ENCODE measurements at regions not wholly inside any gene's neighbourhood (a gene's known extent, or its start where the extent isn't known, plus 50 kb on each side); places are given as distances from the start of the nearest gene placed in this dataset.

- DNase-seq = no peak
Observed at GRCh38 chr7:19437446-19437845, 271.4 kb downstream of the POLR1F start.

GRCh38 chr7:19427944-19428343, 280.9 kb downstream of the POLR1F start:
- no peak for DNase-seq

DNA sequence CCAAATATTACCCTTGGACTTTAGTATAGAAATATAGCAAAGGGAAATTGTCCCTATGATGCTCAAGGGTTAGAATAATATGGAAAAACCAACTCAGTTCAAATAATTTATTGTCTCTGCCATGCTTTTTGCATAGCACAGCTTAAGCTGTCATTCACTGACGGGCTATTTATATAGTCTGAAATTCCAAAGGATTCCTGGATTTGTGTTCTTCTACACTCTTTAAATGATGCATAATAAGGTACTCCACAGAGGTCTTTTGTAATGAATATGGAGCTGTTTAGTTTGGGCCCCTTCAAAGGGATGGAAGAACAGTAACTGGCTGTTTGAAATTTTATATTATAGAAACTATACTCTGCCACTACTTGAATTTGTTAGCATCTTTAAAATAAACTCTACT, 276.6 kb upstream of the FERD3L start:
- DNase-seq = no peak

DNA sequence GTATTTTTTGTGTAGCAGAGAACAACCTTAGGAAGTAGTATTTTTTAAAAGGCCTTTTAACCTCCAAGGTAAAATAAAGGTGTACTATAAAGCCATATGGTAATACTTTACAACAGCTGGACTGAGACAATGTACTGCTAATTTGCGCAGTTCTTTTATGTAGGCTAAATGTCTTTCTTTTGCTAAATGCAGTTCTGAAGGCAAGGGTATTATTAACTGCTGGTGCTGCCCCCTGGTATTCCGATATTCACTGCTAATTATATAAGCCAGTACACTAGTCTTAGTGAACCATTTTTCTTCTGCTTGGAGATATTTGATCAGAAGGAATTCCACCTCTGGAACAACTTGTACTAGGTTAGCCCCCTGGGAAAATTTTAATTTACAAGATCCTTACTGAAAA, 272.0 kb upstream of the FERD3L start:
- no peak for DNase-seq

GRCh38 chr7:19415123-19415522, 269.9 kb upstream of the FERD3L start:
- DNase-seq = no peak

- DNase-seq = no peak
Observed at GRCh38 chr7:19413443-19413965, 268.3 kb upstream of the FERD3L start.

GRCh38 chr7:19410691-19411090, 265.5 kb upstream of the FERD3L start:
- DNase-seq = no peak

- peak; percentile 45 for DNase-seq
Observed at GRCh38 chr7:19410106-19410505, 264.9 kb upstream of the FERD3L start.

GRCh38 chr7:19408706-19409220, 263.5 kb upstream of the FERD3L start:
- DNase-seq = no peak

DNA sequence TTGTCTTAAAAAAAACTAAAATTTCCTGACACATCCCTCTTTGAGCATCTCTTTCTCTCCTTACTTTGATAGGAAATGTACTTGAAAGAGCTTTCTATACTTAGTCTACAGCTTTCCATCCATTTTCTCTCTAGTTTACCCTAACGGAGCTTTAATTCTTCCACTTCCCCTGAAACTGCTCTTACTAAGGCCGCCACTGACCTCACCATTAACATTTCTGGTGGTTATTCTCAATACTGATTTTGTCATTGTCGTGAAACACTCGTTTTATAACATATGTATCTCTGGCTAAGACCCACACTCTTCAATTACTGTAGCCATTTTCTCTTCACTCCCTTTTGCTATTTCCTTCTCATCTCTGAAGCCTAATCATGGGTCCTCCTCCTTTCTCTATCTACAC, 262.0 kb upstream of the FERD3L start:
- no peak for DNase-seq

- no peak for DNase-seq
Observed at GRCh38 chr7:19405541-19405940, 260.3 kb upstream of the FERD3L start.

GRCh38 chr7:19404912-19405329, 259.7 kb upstream of the FERD3L start:
- DNase-seq = no peak

DNA sequence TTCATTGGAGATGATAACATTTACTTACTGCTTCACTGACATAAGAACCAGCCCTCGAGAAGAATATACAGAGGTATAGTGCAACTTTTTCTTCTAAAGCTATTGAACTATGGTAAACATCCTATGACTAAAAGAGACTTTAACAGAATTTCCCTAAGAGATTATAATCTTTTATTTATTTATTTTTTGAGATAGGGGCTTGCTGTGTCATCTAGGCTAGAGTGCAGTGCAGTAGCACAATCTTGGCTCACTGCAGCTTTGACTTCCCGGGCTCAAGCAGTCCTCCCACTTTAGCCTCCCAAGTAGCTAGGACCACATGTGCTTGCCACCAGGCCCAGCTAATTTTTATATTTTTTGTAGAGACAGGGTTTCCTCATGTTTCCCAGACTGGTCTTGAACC, 258.5 kb upstream of the FERD3L start:
- DNase-seq = no peak

DNA sequence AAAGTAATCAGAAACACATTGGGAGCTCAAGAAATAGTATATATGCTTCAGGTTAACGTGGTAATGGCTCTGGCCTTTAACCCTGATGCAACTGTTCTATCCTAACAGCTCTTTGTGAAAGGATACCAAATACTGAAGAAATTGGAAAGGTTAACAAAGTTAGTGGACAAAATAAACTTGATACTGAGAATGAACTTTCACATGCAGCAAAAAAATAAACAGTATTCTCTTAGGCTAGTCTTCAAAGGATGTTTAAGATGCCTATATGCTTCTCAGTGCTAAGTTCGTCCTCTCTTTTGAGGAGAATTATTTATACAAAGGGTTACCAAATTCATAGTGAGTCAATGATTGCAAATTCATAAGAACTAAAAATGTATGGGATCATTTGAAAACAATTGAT, 256.2 kb upstream of the FERD3L start:
- DNase-seq = no peak

GRCh38 chr7:19400758-19401254, 255.6 kb upstream of the FERD3L start:
- DNase-seq = no peak

DNA sequence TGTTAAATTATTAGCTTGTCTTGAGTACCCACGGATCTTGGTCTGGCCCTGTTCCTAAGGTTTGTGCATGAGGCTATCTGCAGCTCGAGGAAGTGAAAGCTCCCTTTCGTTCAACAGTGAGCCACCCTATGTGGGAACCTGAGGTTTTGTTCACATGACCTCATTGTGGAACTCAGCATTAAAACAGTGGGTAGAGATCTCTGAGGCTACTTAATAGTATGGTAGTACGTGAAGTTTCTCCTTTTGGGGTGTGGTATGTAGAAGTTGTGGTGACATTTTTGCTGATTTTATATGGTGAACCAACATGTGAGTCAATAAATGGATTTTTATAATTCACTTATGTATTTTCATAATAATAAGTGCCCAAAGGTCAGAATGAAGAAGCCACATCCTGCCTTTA, 252.7 kb upstream of the FERD3L start:
- no peak for DNase-seq

DNA sequence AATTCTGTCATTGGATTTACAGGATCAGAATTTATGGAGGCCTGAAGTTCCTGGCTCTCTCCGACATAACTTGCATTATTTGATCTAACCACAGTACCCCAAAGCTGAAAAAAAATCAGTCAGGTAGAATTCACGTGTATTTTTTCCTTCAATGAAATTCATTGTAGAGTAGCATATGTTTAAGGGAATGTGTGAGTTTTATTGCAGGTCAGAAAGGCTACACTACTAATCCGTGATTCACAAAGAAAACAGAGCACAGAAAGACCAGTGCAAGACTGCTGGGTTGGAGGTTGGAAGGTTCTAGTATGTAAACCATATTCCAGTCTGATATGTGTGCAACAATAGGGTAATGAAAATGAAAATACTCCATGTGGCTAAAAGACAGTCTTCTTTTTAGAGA, 247.0 kb upstream of the FERD3L start:
- DNase-seq = no peak

- no peak for DNase-seq
Observed at GRCh38 chr7:19390795-19391194, 245.6 kb upstream of the FERD3L start.

- DNase-seq = no peak
Observed at GRCh38 chr7:19381321-19381720, 236.1 kb upstream of the FERD3L start.

- DNase-seq = peak; percentile 85
Observed at GRCh38 chr7:19378345-19378714, 233.1 kb upstream of the FERD3L start.

- DNase-seq = peak; percentile 95
Observed at GRCh38 chr7:19377611-19378344, 232.6 kb upstream of the FERD3L start.

DNA sequence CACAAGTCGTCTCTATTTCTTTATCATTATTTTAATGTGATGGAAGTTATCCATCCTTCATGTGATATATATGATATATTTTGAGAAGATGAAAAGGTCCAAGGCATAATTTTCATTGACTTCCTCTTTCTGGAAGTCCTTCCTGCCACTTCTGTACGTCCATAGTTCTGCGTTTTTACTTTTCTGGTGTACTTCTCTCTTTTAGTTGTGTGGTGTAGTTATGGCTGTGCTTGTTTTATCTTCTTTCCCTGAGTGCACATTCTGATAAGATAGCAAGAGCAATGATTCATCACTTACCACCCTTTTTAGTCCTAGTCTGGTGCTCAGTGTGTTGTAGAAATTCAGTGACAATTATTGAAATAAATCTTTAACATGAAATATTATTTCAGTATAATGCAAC, 231.3 kb upstream of the FERD3L start:
- peak; percentile 46 for DNase-seq

DNA sequence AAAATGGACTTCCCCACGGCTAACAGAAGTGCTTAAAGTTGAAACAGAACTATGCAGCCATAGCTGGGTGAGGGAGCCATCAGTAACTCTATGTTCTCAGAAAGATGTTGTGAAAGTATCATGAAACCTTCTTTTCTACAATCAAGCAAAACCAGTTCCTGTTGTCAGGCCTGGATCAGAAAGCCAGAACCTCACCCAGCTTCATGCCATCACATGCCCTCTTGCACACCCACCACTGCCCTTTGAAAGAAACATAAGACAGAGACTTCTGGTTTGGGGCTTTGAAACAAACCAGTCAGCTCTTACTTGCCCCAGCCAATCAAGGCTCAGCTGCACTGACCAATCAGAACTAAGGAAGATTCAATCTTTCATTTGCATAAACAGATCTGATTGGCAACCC, 230.8 kb upstream of the FERD3L start:
- no peak for DNase-seq

DNA sequence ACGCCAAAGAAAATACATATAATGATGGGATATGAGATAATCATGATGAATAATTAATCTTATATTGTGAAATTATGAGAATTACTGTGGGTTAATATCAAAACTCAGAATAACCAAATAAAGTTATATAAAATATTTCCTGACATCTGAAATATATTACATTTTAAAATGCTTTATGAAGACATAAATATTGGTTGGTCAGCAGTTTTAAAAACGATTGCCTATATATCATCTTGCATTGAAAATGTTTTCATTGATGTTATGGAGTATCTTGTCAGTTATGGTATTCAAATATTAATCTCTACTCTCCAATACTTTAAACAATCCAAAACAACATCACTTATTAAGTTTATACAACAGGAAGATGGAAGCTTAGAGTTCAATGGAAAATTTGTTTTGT, 228.1 kb upstream of the FERD3L start:
- no peak for DNase-seq

DNA sequence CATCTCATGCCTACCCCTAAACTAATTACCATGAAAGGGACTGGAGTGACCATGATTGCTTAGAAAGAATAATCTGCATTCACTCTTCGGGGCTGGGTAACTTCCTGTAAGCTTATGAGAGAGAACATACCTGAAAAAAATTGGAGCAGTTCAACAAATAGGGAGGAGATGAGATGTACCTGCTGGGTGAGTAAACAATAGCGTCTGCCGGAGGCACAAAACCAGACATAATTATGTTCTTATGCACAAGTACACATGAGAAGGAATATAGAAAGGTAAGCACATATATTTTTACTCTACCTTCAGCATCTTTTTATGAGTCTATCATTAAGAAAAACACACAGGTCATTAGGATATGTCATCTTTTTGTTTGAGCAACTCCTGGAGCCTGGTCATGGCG, 224.6 kb upstream of the FERD3L start:
- peak; percentile 86 for DNase-seq

Data from NCI-H1092 treated with DMSO at 0.1 percent for 48 hours (cell line).